HS-27A (cell line): ENCODE measurements at regions not wholly inside any gene's neighbourhood (a gene's known extent, or its start where the extent isn't known, plus 50 kb on each side); places are given as distances from the start of the nearest gene placed in this dataset.
"Not testable (repeated sequence)": the region's sequence is repeated elsewhere in the genome, so short reads cannot be mapped to it uniquely, and the experiment has no call there.

Experiments used
- DNase-seq: peaks from one replicate; pipeline ENCODE4 v3.0.0-alpha.2; 2012; ENCODE audit warnings: low read depth, missing footprints

DNA sequence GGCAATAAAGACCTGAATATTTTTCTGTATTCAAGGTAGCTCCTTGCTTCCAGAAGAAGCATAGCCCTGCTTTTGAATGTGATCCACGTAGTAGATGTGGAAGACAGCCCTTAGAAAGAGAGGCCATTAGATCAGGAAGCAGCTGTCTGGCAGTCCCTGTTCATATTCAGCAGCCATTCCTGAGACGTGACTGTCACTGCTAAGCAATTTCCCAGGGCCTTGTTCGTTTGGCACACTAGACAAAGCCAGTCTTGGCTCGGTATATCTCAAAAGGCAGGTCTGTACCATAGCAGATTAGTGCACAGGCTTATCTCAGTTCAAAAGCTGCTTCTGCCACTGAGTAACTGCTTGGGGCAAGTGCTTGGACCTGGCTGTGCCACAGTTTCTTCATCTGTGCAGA is 287.8 kb upstream of the MCTP2 start:
- DNase-seq, result no peak

DNA sequence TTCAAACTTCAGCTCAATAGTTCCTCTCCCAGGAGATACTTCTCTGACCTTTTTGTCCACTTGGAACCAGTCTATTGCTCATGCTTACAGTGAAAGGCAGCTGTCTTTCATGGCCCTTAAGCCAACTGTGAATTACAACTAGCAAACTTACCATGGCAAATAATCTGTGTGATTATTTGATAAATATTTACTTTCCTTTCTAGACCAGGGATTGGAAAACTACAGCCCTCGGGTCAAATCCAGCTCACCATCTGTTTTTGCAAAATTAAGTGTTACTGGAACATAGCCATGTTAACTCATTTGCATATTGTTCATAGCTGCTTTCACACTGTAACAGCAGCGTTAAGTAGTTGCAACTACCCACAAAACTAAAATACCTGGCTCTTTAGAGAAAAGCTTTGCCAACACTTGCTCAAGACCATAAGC is 289.1 kb upstream of the MCTP2 start:
- no peak for DNase-seq

DNA sequence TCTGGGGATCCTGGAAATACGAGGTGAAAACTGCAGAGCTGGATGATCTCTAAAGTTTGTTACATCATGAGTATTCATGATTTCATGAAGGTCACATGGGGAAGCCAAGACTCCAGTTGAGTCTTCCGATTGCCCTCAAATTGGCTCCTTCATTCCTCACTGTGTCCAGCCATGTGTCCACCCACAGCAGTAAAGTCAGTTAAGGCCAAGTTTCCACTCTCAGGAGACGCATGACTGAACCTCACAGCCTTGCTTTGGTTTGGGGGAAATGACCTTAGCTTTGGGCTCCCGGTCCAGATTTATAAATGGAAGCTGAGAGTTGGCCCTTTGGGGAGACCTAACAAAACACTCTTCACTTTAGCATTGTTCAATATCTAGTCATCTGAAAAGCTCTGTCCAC is 289.7 kb upstream of the MCTP2 start:
- DNase-seq, result no peak

GRCh38 chr15:93940226-93940625 is 291.1 kb upstream of the MCTP2 start:
- no peak for DNase-seq

DNA sequence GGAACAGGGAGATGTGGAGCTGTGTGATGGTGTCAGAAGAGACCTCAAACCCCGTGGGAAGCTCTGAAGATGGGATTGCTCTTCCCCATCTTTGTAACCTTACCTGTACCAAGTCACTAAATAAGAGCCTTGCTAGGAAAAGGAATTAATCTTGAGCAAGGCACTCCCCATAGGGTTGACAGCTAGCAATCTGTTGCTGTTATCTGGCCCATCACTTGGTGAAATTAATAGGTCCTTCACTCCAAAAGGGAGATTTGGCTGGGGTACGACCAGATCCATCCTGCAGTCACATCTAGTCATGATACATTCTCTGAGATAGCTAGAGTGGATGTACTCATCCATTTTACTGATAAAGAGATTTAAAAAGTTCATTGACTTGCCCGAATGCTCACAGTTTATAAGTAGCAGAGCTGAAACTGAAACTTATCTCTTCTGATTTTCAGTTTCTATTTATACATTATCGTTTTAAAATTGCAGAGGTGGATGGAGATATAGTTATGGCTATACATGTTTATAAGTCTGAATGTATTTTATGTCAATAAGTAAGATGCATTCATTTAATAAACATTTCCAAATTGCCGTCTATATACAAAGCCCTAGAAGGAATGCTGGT is 299.1 kb upstream of the MCTP2 start:
- DNase-seq, result no peak

- no peak for DNase-seq
These were observed 301.8 kb upstream of the MCTP2 start for GRCh38 chr15:93929375-93930094.

- no peak for DNase-seq
These were observed 311.2 kb upstream of the MCTP2 start for GRCh38 chr15:93920204-93920603.

- DNase-seq, result not testable (repeated sequence)
These were observed 312.6 kb upstream of the MCTP2 start for GRCh38 chr15:93918801-93919200.

DNA sequence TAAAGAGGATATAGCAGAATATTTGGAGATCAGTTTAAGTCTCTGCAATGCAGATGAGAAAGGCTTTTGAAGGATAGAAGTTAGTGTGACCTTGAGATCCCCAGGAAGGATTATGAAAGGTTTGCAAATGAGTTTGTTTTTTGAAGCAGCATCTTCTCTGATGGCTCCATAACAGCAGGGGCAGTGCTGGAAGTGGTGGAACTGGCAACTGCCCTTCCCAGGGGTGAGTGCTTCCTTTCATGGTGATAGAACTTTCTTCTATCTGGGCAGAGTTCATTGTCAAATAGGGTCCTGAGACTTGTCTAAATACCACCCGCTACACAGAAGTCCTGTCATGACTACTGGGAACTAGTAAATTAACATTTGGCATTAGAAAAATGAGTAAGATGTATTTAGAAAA is 314.2 kb upstream of the MCTP2 start:
- DNase-seq, result no peak

DNA sequence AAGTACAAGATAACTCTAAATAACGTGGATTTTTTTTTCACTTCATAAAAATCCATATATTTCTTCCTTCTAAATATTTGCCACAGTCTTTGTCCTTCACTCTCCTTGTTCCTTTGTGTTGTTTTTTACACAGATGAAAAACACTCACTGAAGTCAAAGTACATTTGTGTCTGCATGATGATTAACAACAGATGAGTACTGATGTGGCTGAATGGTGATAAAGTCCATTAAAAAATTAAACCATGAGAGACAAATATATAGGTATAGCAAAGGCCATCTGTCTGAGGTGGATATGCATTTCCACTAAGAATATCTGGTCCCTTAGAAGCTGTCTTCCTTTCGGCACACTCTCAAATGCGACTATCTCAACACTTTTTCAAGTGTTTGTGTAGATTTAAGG is 317.5 kb upstream of the MCTP2 start:
- DNase-seq, result no peak

- DNase-seq, result no peak
These were observed 318.1 kb upstream of the MCTP2 start for GRCh38 chr15:93913310-93913709.

- no peak for DNase-seq
These were observed 330.6 kb upstream of the MCTP2 start for GRCh38 chr15:93900476-93901400.

DNA sequence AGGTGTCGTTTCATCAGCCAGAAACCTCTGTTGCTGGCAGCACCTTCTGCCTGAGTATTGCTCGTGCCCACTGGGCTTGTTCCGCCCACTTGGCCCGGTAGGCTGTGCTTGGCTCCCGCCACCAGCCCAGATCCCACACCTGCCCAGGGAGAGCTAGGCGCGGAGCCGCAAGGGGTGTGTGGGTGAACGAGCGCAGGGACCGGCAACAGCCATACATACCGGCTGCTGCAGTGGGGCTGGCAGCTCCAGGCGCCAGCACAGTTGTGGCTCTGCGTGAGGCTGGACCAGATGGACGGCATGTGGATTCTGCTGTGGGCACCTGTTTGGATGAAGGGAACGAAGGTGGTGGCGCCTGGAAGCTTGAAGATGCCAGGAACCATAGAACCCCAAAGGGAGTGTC is 331.5 kb upstream of the MCTP2 start:
- no peak for DNase-seq

- DNase-seq, result no peak
These were observed 334.0 kb upstream of the MCTP2 start for GRCh38 chr15:93897377-93897776.

- DNase-seq, result no peak
These were observed 335.2 kb upstream of the MCTP2 start for GRCh38 chr15:93895976-93896770.

DNA sequence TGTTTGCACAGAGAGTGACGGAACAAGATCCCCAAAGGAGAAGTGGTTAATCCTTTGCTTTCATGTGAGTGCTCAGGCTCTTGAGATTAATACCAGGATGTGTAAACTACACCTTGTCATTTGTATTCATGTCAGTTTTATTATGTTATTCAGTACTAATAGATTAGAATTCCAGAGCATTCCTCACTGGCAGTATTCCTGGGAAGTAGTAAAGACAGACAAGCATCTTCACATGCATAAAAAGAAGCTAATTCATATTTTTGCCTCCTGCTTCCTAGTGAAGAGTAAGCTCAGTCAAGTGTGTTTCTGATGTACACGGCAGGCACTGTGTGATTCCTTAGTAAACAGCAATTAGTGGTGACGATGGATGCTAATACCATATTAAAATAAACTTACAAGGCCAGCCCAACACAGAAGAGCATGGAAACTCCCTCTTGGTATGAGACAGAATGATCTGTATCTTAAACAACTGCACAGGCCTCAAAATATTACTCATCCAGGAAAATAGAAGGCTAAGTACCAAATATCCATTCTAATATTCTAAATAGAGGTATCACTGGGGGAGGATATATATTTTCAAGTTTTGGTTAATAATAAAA is 336.8 kb upstream of the MCTP2 start:
- DNase-seq, result no peak

DNA sequence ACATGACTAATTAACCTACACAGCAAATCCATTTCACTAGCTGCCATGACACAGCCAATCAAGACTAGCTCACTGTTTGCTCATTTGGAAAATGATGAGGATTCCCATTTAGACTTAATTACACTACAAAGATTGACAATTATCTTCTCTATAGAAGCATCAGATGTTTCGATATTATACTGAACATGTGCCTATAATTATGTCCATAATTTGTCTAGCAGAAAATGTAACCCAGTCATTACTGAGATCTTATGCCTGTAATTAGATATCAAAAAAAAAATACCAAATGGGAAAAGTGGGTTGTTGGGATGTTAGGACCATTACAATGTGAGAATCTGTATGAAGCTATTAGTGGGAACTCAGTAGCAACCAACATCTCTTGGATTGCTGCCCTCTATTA is 344.2 kb upstream of the MCTP2 start:
- DNase-seq, result no peak

- DNase-seq, result no peak
These were observed 348.6 kb upstream of the MCTP2 start for GRCh38 chr15:93882779-93883178.

GRCh38 chr15:93882141-93882540 is 349.2 kb upstream of the MCTP2 start:
- no peak for DNase-seq

DNA sequence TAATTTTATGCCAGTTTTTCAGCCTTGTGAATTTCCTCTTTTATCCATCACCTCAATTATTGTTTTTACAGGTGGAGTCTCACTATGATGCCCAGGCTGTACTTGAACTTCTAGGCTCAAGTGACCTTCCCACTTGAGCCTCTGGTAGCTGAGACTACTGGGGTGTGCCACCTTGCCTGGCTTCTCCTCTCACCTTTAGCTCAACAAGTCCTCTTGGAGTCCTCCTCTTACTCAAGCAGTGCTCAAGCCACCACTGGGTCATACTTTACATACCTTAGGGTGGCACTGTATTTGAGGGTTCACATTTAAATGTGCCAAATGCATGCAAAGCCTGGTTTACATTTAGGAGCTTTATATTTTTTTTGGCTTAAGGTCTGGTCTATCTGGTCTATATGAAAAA is 350.1 kb upstream of the MCTP2 start:
- DNase-seq, result no peak

DNA sequence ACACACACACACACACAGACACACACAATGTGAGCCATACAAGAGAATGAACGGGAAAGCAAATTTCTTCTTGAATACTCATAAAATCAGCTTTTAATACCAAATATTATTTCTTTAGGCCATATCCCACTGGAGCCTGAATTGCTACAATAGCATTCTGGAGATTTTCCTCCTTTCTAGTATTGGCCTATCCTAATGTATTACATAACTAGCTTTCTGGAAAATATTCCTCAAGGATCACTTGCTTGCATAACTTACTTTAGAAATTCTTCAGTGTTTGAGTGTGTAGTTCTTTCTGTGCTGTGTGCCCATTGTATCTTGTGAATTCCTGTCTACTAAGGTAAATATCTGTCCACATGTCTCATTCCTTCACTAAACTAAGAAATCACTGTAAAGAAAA is 351.0 kb upstream of the MCTP2 start:
- no peak for DNase-seq

DNA sequence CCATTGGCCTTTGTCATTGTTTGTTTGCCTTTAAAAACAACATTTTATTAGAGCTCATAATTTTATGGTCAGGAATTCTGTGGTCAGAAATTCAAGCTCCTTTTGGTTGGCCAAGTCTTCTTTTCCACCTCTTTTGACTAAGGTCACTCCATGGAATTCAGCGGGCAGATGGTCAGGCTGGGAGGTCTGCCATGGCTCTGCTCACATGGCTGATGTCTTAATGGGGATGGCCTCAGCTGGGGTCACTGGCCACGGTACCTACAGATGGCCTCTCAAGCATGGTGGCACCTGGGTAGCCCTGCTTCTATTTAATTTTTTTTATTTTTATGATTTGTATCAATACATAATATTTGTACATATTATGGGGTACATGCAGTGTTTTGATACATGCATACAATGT is 360.8 kb upstream of the MCTP2 start:
- DNase-seq, result no peak
